ENCODE measurements at regions not wholly inside any gene's neighbourhood (a gene's known extent, or its start where the extent isn't known, plus 50 kb on each side); places are given as distances from the start of the nearest gene placed in this dataset.

DNA sequence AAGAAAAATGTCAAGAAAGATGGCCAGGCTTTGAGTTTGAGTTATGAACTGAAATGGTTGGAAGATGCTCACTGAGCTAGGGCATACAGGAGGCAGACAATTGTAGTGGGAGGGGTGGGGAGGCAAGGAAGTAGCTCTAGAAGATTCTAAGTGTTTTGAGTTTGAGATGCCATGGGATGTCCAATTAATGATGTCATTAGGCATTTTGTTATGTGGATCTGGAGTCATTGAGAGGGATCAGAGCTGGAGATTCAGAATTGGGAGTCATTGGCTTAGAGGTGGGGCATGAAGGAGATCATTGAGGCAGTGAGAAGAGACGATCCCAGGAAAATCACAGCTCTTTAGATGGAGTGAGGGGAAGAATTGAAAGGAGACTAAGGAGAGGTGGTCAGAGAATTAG lies 111.5 kb upstream of the ZNF618 start:
- Histone ChIP-seq H3K27ac (ENCODE audit: low read depth in 1 of 2, low read length in 1 of 2) (no peak overlapping the region), H3K27me3 (ENCODE audit: control insufficient read depth in 2 of 2, insufficient read depth in 1 of 2, low read length in 1 of 2) (no peaks in the 10 kb centered on the region), H3K9me3 (ENCODE audit: control insufficient read depth in 2 of 2, insufficient read depth in 1 of 2, low read length in 1 of 2) (no peaks in the 10 kb centered on the region), H3K4me3 (ENCODE audit: low read length in 2 of 2) (no peak overlapping the region), H3K36me3 (ENCODE audit: control insufficient read depth in 2 of 2, insufficient read depth in 2 of 2, low read length in 1 of 2) (no peaks in the 10 kb centered on the region), H3K4me1 (ENCODE audit: control insufficient read depth in 2 of 2, insufficient read depth in 2 of 2, low read length in 2 of 2) (no peaks in the 10 kb centered on the region)
- 85% methylated on average over 1 of the region's 1 CpG for WGBS
- DNase-seq (ENCODE audit: low read depth in 6 of 9, low spot score in 9 of 9), result no peak

DNA sequence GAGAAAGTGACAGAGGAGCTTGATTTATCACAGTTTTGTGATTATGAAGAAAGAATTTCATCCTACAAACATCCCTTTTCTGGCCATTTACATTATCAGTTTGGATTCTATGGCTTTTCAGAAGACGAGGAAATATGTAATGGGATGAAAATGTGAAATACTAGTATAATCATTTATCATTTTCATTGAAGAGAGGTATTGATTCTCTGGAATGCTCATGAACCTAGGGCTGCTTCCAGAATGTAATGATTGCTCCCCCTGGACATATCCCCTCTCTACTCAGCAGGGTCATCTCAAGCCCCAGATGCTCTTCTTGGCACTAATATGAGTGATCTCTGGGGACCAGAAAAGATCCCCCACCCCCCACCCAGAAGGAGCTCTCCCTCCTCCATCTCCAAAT lies 106.7 kb upstream of the ZNF618 start:
- Histone ChIP-seq H3K4me1 (ENCODE audit: control insufficient read depth in 2 of 2, insufficient read depth in 2 of 2, low read length in 2 of 2) (no peaks in the 10 kb centered on the region), H3K9me3 (ENCODE audit: control insufficient read depth in 2 of 2, insufficient read depth in 1 of 2, low read length in 1 of 2) (no peaks in the 10 kb centered on the region), H3K36me3 (ENCODE audit: control insufficient read depth in 2 of 2, insufficient read depth in 2 of 2, low read length in 1 of 2) (no peaks in the 10 kb centered on the region), H3K4me3 (ENCODE audit: low read length in 2 of 2) (no peak overlapping the region), H3K27ac (ENCODE audit: low read depth in 1 of 2, low read length in 1 of 2) (no peak overlapping the region), H3K27me3 (ENCODE audit: control insufficient read depth in 2 of 2, insufficient read depth in 1 of 2, low read length in 1 of 2) (no peaks in the 10 kb centered on the region)
- WGBS, result 89% methylated on average over 1 of the region's 1 CpG
- no peak for DNase-seq (ENCODE audit: low read depth in 6 of 9, low spot score in 9 of 9)

DNA sequence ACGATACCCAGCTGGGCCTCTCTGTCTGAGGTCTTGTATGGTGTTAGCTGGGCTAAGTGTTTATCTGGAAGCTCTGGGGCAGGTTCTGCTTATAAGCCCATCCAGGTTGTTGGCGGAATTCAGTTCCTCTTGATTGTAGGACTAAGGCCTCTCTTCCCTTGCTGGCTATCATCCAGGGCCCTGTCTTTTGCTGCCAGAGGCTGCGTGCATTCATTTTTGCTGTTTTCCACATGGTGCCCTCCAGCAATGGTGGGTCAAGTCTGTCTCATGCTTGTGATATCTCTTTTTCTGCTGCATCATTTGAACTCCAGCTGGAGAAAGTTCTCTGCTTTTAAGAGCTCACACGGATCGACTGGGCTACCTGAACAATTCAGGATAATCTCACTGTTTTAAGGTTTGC lies 105.7 kb upstream of the ZNF618 start:
- WGBS, result 98% methylated on average over 5 of the region's 5 CpGs
- H3K27ac ChIP-seq (ENCODE audit: low read depth in 1 of 2, low read length in 1 of 2), result no peak overlapping the region
- no peaks in the 10 kb centered on the region for H3K27me3 ChIP-seq (ENCODE audit: control insufficient read depth in 2 of 2, insufficient read depth in 1 of 2, low read length in 1 of 2)
- no peaks in the 10 kb centered on the region for H3K9me3 ChIP-seq (ENCODE audit: control insufficient read depth in 2 of 2, insufficient read depth in 1 of 2, low read length in 1 of 2)
- H3K4me3 ChIP-seq (ENCODE audit: low read length in 2 of 2), result no peak overlapping the region
- H3K4me1 ChIP-seq (ENCODE audit: control insufficient read depth in 2 of 2, insufficient read depth in 2 of 2, low read length in 2 of 2), result no peaks in the 10 kb centered on the region
- no peak for DNase-seq (ENCODE audit: low read depth in 6 of 9, low spot score in 9 of 9)
- H3K36me3 ChIP-seq (ENCODE audit: control insufficient read depth in 2 of 2, insufficient read depth in 2 of 2, low read length in 1 of 2), result no peaks in the 10 kb centered on the region

DNA sequence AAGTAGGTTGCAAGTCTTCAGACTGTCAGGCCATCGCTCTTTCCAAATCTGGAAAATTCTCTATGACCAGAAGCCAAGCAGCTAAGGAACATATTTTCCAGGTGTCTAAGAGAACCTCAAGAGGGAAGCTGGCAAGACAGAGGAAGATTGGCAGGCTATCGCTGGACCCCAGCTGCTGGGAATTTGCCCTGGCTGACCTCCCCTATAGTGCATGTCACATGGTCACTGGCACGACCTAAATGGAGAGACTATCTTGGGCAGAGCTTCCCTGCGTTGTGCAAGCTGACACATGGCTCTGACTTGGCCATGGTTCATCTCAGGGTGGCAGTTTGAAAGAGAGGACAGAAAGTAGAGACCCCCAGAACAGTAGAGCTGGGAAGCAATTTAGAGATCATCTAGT lies 104.9 kb upstream of the ZNF618 start:
- no peak overlapping the region for H3K4me3 ChIP-seq (ENCODE audit: low read length in 2 of 2)
- 89% methylated on average over 4 of the region's 4 CpGs for WGBS
- no peak overlapping the region for H3K27ac ChIP-seq (ENCODE audit: low read depth in 1 of 2, low read length in 1 of 2)
- no peaks in the 10 kb centered on the region for H3K27me3 ChIP-seq (ENCODE audit: control insufficient read depth in 2 of 2, insufficient read depth in 1 of 2, low read length in 1 of 2)
- no peaks in the 10 kb centered on the region for H3K4me1 ChIP-seq (ENCODE audit: control insufficient read depth in 2 of 2, insufficient read depth in 2 of 2, low read length in 2 of 2)
- H3K36me3 ChIP-seq (ENCODE audit: control insufficient read depth in 2 of 2, insufficient read depth in 2 of 2, low read length in 1 of 2), result no peaks in the 10 kb centered on the region
- no peaks in the 10 kb centered on the region for H3K9me3 ChIP-seq (ENCODE audit: control insufficient read depth in 2 of 2, insufficient read depth in 1 of 2, low read length in 1 of 2)
- DNase-seq (ENCODE audit: low read depth in 6 of 9, low spot score in 9 of 9), result no peak

DNA sequence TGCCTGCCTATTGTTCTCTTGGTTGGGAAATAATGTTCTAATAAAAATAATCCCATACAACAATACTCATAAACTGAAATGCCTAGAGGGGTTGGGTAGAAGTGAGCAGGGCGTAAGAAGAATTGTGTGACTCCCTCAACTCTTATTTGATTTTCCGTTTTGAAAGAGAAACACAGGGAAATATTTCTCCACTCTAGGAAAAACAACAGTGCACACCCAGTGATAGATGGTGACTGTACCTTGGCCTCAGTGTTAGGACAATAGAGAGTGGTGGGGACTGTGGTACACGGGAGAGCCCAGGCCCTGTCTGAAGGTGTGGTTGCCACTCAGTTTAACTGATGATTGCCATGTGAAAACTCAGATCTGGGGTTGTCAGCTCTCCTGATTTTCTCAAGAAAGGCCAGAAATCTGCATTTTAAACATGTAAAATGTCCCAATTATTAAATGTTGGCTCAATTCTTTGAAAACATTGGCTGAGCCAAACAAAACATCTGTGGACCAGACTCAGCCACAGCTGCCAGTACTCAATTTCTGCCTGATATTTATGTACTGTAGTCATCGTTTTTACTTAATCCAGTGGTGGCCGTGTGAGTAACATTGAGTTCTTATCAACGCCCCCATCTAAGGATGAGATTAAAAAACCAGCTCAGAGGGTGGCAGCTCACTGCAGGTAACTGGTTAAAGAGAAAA lies 103.8 kb upstream of the ZNF618 start:
- H3K36me3 ChIP-seq (ENCODE audit: control insufficient read depth in 2 of 2, insufficient read depth in 2 of 2, low read length in 1 of 2), result no peaks in the 10 kb centered on the region
- H3K9me3 ChIP-seq (ENCODE audit: control insufficient read depth in 2 of 2, insufficient read depth in 1 of 2, low read length in 1 of 2), result no peaks in the 10 kb centered on the region
- no peak overlapping the region for H3K4me3 ChIP-seq (ENCODE audit: low read length in 2 of 2)
- no peak overlapping the region for H3K27ac ChIP-seq (ENCODE audit: low read depth in 1 of 2, low read length in 1 of 2)
- no peak for DNase-seq (ENCODE audit: low read depth in 6 of 9, low spot score in 9 of 9)
- no peaks in the 10 kb centered on the region for H3K4me1 ChIP-seq (ENCODE audit: control insufficient read depth in 2 of 2, insufficient read depth in 2 of 2, low read length in 2 of 2)
- 90% methylated on average over 6 of the region's 6 CpGs for WGBS
- H3K27me3 ChIP-seq (ENCODE audit: control insufficient read depth in 2 of 2, insufficient read depth in 1 of 2, low read length in 1 of 2), result no peaks in the 10 kb centered on the region

DNA sequence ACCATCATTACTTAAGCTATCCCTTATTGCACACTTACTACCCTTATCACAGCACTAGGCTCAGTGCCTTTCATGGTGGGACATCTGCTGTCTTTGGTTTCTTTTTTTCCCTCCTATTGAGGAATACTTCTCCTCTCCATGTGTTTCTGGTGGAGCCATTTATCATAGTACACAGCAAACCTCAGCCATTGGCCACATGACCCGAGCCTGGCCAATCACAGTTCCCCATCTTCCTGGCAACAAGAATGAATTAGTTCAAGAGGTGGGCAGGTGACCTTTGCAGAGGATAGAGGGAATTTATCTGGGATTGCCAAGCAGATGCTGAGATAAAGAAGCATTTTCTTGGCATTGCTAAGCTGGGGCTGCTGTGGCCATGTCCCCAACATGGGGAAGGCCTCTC lies 101.1 kb upstream of the ZNF618 start:
- no peak for DNase-seq (ENCODE audit: low read depth in 6 of 9, low spot score in 9 of 9)
- no peaks in the 10 kb centered on the region for H3K4me1 ChIP-seq (ENCODE audit: control insufficient read depth in 2 of 2, insufficient read depth in 2 of 2, low read length in 2 of 2)
- 93% methylated on average over 1 of the region's 1 CpG for WGBS
- H3K4me3 ChIP-seq (ENCODE audit: low read length in 2 of 2), result no peak overlapping the region
- H3K27ac ChIP-seq (ENCODE audit: low read depth in 1 of 2, low read length in 1 of 2), result no peak overlapping the region
- H3K9me3 ChIP-seq (ENCODE audit: control insufficient read depth in 2 of 2, insufficient read depth in 1 of 2, low read length in 1 of 2), result no peaks in the 10 kb centered on the region
- no peaks in the 10 kb centered on the region for H3K36me3 ChIP-seq (ENCODE audit: control insufficient read depth in 2 of 2, insufficient read depth in 2 of 2, low read length in 1 of 2)
- H3K27me3 ChIP-seq (ENCODE audit: control insufficient read depth in 2 of 2, insufficient read depth in 1 of 2, low read length in 1 of 2), result no peaks in the 10 kb centered on the region

DNA sequence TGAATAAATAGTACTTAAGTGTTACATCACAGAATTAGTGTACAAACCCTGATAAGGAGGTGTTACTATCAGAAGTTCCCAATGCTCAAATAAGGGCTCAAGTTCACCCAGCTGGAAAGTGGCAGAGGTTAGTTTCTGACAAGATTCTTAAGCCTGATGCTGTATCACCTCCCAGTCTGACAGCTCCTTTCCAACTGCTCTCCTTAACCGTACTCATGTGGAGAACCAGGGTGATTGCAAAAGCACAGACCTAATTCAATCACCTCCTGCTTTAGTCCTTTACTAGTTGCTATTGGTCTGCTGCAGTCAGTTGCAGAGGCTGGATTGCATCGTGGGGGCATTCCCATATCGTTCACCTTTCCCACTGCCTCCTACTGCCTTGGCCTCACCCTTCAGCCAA lies 100.4 kb upstream of the ZNF618 start:
- no peaks in the 10 kb centered on the region for H3K27me3 ChIP-seq (ENCODE audit: control insufficient read depth in 2 of 2, insufficient read depth in 1 of 2, low read length in 1 of 2)
- H3K4me1 ChIP-seq (ENCODE audit: control insufficient read depth in 2 of 2, insufficient read depth in 2 of 2, low read length in 2 of 2), result no peaks in the 10 kb centered on the region
- H3K27ac ChIP-seq (ENCODE audit: low read depth in 1 of 2, low read length in 1 of 2), result no peak overlapping the region
- no peak overlapping the region for H3K4me3 ChIP-seq (ENCODE audit: low read length in 2 of 2)
- no peak for DNase-seq (ENCODE audit: low read depth in 6 of 9, low spot score in 9 of 9)
- WGBS, result 94% methylated on average over 3 of the region's 3 CpGs
- H3K36me3 ChIP-seq (ENCODE audit: control insufficient read depth in 2 of 2, insufficient read depth in 2 of 2, low read length in 1 of 2), result no peaks in the 10 kb centered on the region
- H3K9me3 ChIP-seq (ENCODE audit: control insufficient read depth in 2 of 2, insufficient read depth in 1 of 2, low read length in 1 of 2), result no peaks in the 10 kb centered on the region

DNA sequence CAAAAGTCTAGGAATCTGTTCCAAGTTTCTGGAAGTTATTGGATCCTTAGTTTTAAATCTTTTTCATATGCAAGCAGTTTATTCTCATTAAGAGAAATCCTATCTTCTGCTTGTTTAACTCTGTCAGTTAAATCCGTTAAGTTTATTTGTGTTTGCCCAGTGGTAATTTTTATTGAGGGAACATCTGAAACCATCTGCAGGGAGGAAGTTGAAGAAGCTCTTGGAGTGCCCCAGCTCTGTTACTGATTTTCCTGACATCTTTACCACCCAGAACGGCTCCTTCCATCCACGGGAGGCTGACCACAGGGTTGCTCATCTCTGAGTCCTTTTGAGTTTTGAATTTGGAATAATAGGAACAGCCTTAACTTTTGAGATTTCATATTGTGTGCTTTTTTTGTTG lies 99.9 kb upstream of the ZNF618 start:
- H3K4me1 ChIP-seq (ENCODE audit: control insufficient read depth in 2 of 2, insufficient read depth in 2 of 2, low read length in 2 of 2), result no peaks in the 10 kb centered on the region
- H3K27me3 ChIP-seq (ENCODE audit: control insufficient read depth in 2 of 2, insufficient read depth in 1 of 2, low read length in 1 of 2), result no peaks in the 10 kb centered on the region
- no peaks in the 10 kb centered on the region for H3K36me3 ChIP-seq (ENCODE audit: control insufficient read depth in 2 of 2, insufficient read depth in 2 of 2, low read length in 1 of 2)
- no peak overlapping the region for H3K27ac ChIP-seq (ENCODE audit: low read depth in 1 of 2, low read length in 1 of 2)
- no peak for DNase-seq (ENCODE audit: low read depth in 6 of 9, low spot score in 9 of 9)
- no peaks in the 10 kb centered on the region for H3K9me3 ChIP-seq (ENCODE audit: control insufficient read depth in 2 of 2, insufficient read depth in 1 of 2, low read length in 1 of 2)
- no peak overlapping the region for H3K4me3 ChIP-seq (ENCODE audit: low read length in 2 of 2)
- 71% methylated on average over 3 of the region's 3 CpGs for WGBS

DNA sequence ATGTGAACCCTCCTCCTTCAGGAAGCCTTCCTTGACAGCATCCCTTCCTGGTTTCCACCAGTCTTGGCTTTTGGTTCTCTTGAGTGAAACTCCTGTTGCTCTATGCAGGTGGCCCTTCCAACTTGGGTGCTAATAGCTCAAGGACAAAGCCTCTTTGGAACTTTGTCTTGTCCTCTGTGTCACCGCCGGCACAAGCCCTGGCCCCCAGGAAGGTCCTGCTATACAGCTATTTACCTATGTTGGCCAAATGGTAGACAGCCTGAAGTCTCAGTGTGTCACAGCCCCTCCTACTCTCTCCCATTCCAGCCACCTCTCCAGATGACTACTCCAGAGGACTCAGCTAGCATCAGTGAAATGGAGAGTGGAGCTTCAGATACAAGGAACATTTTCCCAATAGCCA lies 94.7 kb upstream of the ZNF618 start:
- WGBS, result 90% methylated on average over 2 of the region's 2 CpGs
- Histone ChIP-seq H3K9me3 (ENCODE audit: control insufficient read depth in 2 of 2, insufficient read depth in 1 of 2, low read length in 1 of 2) (no peaks in the 10 kb centered on the region), H3K27me3 (ENCODE audit: control insufficient read depth in 2 of 2, insufficient read depth in 1 of 2, low read length in 1 of 2) (no peaks in the 10 kb centered on the region), H3K36me3 (ENCODE audit: control insufficient read depth in 2 of 2, insufficient read depth in 2 of 2, low read length in 1 of 2) (no peaks in the 10 kb centered on the region), H3K4me3 (ENCODE audit: low read length in 2 of 2) (no peak overlapping the region), H3K4me1 (ENCODE audit: control insufficient read depth in 2 of 2, insufficient read depth in 2 of 2, low read length in 2 of 2) (no peaks in the 10 kb centered on the region), H3K27ac (ENCODE audit: low read depth in 1 of 2, low read length in 1 of 2) (no peak overlapping the region)
- DNase-seq (ENCODE audit: low read depth in 6 of 9, low spot score in 9 of 9), result no peak

DNA sequence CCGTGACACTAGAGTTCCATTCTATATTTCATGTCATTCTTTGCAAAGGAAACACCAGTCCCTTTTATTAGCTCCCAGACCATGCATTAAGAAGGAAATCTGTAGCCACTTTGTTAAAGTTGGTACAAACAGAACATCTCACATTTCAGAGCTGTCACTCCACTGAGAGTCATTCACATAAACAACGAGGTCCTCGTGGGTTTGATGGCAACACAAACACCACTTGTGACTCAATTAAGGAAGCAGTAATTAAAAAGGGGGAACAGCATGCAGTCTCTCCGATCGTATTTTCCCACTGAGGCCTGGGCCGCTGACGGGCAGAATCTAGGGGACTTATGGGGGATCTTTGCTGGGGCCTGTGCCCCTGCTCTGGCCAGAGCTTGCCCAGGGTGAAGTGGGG lies 94.2 kb upstream of the ZNF618 start:
- DNase-seq (ENCODE audit: low read depth in 6 of 9, low spot score in 9 of 9), result no peak
- H3K4me3 ChIP-seq (ENCODE audit: low read length in 2 of 2), result no peak overlapping the region
- H3K9me3 ChIP-seq (ENCODE audit: control insufficient read depth in 2 of 2, insufficient read depth in 1 of 2, low read length in 1 of 2), result no peaks in the 10 kb centered on the region
- H3K27ac ChIP-seq (ENCODE audit: low read depth in 1 of 2, low read length in 1 of 2), result no peak overlapping the region
- H3K36me3 ChIP-seq (ENCODE audit: control insufficient read depth in 2 of 2, insufficient read depth in 2 of 2, low read length in 1 of 2), result no peaks in the 10 kb centered on the region
- H3K4me1 ChIP-seq (ENCODE audit: control insufficient read depth in 2 of 2, insufficient read depth in 2 of 2, low read length in 2 of 2), result no peaks in the 10 kb centered on the region
- WGBS, result 88% methylated on average over 7 of the region's 7 CpGs
- no peaks in the 10 kb centered on the region for H3K27me3 ChIP-seq (ENCODE audit: control insufficient read depth in 2 of 2, insufficient read depth in 1 of 2, low read length in 1 of 2)

All from thymus (tissue), 11 donors.